GM13976 (cell line): ENCODE measurements at regions not wholly inside any gene's neighbourhood (a gene's known extent, or its start where the extent isn't known, plus 50 kb on each side); places are given as distances from the start of the nearest gene placed in this dataset.

Source experiments
- DNase-seq: peaks from one replicate; pipeline ENCODE4 v3.0.0; 2012; ENCODE audit warnings: low spot score
- in situ Hi-C: fragments of 300-500 bp; cut with MboI; formaldehyde crosslinking; loops from one replicate; pipeline ENCODE4 v1.12.0; 2022; ENCODE audit warnings: low sequenced_read_pairs, mixed read lengths, inconsistent platforms; ENCODE audit not compliant: unreplicated experiment
- TF ChIP-seq, protein P1 (sequence below): IDR thresholded peaks from 2 replicates; pipeline ENCODE4 v1.5.1; 2012; ENCODE audit warnings: borderline replicate concordance, mild to moderate bottlenecking; ENCODE audit not compliant: insufficient read depth; ENCODE audit errors: extremely low read depth, missing control alignments, control extremely low read depth

DNA sequence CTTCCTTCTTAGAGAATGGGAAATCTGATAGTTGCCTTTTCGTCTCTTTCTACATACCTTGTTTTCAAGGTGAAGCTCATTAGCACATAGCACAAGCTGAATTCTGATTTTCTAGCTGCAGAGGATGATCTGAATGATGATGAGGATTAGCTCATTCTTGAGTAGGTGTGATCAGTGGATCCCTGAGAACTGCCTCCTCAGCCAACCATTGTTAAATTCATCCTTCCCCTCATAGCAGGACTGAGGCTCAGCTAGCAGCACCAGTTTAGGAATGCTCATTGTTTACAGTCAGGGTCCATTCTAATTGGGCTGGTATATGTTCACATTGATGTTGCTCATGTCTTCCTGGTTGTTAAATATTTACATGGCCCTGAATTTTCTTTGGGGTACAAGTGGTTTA is 299.9 kb upstream of the MME start:
- in situ Hi-C loops = no loop called here
- no peak for DNase-seq
- TF ChIP-seq, protein P1, sequence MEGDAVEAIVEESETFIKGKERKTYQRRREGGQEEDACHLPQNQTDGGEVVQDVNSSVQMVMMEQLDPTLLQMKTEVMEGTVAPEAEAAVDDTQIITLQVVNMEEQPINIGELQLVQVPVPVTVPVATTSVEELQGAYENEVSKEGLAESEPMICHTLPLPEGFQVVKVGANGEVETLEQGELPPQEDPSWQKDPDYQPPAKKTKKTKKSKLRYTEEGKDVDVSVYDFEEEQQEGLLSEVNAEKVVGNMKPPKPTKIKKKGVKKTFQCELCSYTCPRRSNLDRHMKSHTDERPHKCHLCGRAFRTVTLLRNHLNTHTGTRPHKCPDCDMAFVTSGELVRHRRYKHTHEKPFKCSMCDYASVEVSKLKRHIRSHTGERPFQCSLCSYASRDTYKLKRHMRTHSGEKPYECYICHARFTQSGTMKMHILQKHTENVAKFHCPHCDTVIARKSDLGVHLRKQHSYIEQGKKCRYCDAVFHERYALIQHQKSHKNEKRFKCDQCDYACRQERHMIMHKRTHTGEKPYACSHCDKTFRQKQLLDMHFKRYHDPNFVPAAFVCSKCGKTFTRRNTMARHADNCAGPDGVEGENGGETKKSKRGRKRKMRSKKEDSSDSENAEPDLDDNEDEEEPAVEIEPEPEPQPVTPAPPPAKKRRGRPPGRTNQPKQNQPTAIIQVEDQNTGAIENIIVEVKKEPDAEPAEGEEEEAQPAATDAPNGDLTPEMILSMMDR = no peak

DNA sequence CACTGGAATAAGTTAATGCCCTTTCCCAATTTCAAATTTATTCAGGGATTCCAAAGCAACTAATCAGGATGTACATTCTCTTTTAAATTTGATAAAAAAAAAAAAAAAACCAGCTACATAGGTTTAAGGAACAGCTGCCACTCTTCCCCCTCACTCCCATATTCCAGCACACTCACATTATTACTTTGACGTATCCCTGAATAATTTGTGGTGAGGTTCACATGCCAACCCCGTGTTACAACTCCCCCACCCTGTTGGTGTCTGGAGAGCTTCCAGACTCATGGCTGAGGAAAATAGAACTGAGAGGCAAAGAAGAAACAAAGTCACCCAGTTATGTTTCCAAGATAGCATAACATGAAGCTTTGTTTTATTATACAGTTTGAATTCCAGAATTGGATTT is 300.5 kb upstream of the MME start:
- TF ChIP-seq, protein P1 = no peak
- in situ Hi-C loops = no loop called here
- DNase-seq = no peak

DNA sequence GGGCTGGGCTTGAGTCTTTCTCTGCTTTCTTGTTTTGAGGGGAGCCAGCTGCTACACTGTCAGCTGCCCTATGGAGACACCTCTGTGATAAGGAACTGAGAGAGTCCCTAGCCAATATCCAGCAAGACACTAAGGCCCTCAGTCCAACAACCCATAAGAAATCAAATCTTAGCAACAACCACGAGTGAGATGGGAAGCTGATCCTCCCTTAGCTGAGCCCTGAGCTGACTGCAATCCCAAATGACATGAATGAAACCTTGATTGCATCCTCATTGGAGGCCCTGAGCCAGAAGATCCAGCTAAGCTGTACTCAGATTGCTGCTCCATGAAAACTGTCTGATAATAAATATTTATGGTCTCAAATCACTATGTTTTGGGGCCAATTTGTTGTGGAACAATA is 302.1 kb upstream of the MME start:
- TF ChIP-seq, protein P1 = no peak
- in situ Hi-C loops = no loop called here
- DNase-seq = no peak

DNA sequence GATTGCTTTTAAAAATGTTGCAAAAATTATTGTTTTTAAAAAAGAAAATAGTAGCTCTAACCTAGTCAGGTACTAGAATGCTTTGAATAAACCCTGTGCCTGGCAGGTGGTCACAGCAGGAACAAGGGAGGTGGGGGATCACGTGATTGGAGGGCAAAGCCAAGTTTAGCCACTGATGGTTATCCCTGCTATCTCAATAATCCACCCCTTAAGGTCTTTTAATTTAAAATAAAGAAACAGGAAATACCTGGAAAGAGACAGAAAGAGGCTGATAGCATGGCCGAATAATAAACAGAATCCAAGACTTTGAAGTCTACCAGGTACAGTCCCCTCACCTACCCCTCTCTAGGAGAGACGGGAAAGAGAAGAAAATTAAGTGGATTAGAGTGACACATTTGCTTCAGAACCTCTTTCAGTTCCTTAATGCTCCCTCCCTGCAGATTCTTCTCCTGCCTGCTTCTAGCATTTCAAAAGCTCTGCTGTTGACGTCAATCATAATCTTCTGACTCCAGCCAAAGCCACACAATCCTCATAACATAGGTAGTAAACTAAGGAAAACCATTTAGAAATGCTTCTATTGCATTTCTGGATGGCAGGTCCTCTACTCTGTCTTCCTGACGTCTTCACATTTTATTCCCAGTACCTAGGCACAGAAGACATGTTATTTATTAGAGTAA is 303.4 kb upstream of the MME start:
- no peak for DNase-seq
- TF ChIP-seq, protein P1 = no peak
- in situ Hi-C loops = no loop called here

DNA sequence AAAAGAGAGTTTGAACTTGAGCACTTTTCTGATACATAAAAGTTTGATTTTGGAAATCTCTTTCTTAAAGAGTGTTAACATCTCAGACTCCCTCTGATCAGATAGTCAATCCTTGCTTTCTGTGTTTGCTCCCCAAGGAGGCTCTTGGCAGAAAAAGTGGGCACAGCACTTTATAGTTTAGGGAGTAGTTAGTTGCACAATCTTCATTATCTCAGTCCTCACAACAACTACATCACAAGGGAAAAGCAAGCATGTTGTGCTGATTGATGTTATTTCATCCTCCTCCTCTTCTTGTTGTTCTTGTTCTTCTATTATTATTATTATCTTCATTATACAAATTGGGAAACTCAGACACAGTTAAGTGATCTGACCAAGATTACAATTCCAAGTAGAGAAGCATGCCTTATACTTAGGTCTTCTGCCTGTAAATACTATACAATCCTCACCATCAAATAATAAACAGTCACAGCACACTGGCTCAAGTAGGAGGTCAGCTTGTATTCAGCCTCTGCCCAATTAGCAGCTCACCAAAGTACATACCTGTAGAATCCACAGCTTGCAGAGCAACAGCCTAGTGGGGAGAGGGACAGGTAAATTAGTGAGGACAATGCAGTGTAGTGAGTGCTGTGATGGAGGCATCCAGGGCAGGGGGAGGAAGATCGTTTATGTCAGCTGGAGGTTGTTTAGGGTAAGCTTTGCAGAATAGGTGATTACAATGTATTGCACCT is 304.1 kb upstream of the MME start:
- TF ChIP-seq, protein P1 = no peak
- no peak for DNase-seq
- in situ Hi-C loops = no loop called here

DNA sequence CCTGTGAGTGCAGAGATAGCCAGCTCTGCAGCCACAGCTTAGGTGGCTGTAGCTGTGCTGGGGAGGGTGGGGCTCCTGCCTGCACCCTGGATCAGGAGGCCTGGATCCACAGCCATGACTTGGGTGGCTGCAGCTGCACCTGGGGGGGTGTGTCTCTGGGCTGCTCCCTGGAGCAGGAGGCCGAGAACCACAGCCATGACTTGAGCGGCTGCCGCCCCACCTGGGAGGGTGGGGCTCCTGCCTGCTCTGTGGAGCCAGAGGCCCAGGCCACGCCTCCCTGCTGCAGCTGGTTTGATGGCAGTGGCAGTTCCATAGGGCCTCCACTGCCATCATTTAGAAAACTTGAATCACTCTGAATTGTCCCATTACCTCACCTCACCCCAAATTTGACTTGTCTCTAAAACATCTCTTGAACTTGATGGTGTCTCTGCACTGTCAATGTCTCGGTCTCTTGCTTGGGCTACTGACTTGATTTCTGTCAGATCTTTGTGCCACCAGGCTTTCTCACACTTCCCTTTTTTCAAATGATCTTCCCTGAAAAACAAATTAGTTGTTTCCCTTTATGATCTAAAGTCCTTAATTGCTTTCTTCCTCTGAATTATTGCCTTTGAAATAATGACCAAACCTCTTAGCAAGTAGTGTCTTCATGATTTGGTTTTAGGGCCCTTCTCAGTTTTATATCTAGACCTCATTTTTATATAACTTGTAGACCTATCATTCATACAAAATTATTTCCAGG is 313.2 kb upstream of the MME start:
- in situ Hi-C loops = no loop called here
- TF ChIP-seq, protein P1 = no peak
- DNase-seq = no peak
